OCI-LY3 (cell line): ENCODE measurements at regions not wholly inside any gene's neighbourhood (a gene's known extent, or its start where the extent isn't known, plus 50 kb on each side); places are given as distances from the start of the nearest gene placed in this dataset.

Experiments
- H2AFZ ChIP-seq: fragments of 200-600, 300-600 bp; shearing (Covaris generic); 2 replicates; pipeline ENCODE4 v1.6.0; 2014; ENCODE audit warnings: antibody characterized with exemption, low read depth, low read length
- H3K27ac ChIP-seq: fragments of 200-600, 300-600 bp; sonication (generic); 2 replicates; pipeline ENCODE4 v1.5.1; 2014; ENCODE audit warnings: mild to moderate bottlenecking, low read length, moderate library complexity, mixed read lengths
- H3K27me3 ChIP-seq: fragments of 200-600, 300-600 bp; sonication (generic); 2 replicates; pipeline ENCODE4 v1.6.1; 2014; ENCODE audit warnings: low read depth, low read length, mixed read lengths
- H3K36me3 ChIP-seq: fragments of 200-600, 300-600 bp; sonication (generic); replicated peaks from 2 replicates; pipeline ENCODE3; 2014; ENCODE audit warnings: low read depth, low read length, mixed read lengths
- H3K4me1 ChIP-seq: fragments of 300-600, 200-600 bp; sonication (generic); 2 replicates; pipeline ENCODE4 v1.6.1; 2014; ENCODE audit warnings: low read length, mixed read lengths
- H3K4me2 ChIP-seq: fragments of 200-600, 300-600 bp; sonication (generic); 2 replicates; pipeline ENCODE4 v1.6.1; 2014; ENCODE audit warnings: low read length, mixed read lengths
- H3K4me3 ChIP-seq: fragments of 300-600, 200-600 bp; sonication (generic); 2 replicates; pipeline ENCODE4 v1.5.1; 2014; ENCODE audit warnings: antibody characterized with exemption, mild to moderate bottlenecking, low read length, moderate library complexity
- H3K79me2 ChIP-seq: fragments of 300-600, 200-600 bp; shearing (Covaris generic); 2 replicates; pipeline ENCODE4 v1.6.1; 2014; ENCODE audit warnings: mild to moderate bottlenecking, low read length, mixed read lengths
- H3K9ac ChIP-seq: fragments of 300-600, 200-600 bp; shearing (Covaris generic); 2 replicates; pipeline ENCODE4 v1.6.0; 2014; ENCODE audit warnings: mild to moderate bottlenecking, low read length, moderate library complexity
- H3K9me3 ChIP-seq: fragments of 200-600, 300-600 bp; shearing (Covaris generic); 2 replicates; pipeline ENCODE4 v1.6.1; 2014; ENCODE audit warnings: low read length, mixed read lengths; ENCODE audit not compliant: insufficient read depth
- H4K20me1 ChIP-seq: fragments of 200-600, 300-600 bp; sonication (generic); 2 replicates; pipeline ENCODE4 v1.6.1; 2016; ENCODE audit warnings: low read length, mixed read lengths; ENCODE audit not compliant: insufficient read depth
- EZH2phosphoT487 ChIP-seq: fragments of 200-600 bp; shearing (Covaris generic); IDR thresholded peaks from 2 replicates; pipeline ENCODE4 v1.6.1; 2018; ENCODE audit warnings: antibody characterized with exemption, mixed run types, low read depth
- TF ChIP-seq, protein P1 (sequence below): fragments of 200-600, 300-600 bp; sonication (generic); IDR thresholded peaks from 2 replicates; pipeline ENCODE4 v1.5.1; 2014; ENCODE audit warnings: antibody characterized with exemption, low read length, low read depth

DNA sequence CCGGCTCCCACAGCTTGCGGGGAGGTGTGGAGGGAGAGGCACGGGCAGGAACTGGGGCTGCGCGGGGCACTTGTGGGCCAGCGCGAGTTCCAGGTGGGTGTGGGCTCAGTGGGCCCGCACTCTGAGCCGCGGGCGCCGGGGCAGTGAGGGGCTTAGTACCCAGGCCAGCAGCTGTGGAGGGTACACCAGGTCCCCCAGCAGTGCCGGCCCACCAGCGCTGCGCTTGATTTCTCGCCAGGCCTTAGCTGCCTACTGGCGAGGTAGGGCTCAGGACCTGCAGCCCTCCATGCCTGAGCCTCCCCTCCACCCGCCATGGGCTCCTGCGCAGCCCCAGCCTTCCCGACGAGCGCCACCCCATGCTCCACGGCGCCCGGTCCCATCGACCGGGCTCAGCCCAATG, 337.9 kb upstream of the ACVR2A start:
- no peak overlapping the region for H3K4me2 ChIP-seq
- H3K4me1 ChIP-seq, result peaks cover 7% of the 10 kb centered on the region
- H3K36me3 ChIP-seq, result no peaks in the 10 kb centered on the region
- no peak overlapping the region for H3K4me3 ChIP-seq
- no peak overlapping the region for H2AFZ ChIP-seq
- no peak overlapping the region for H3K9ac ChIP-seq
- no peaks in the 10 kb centered on the region for H3K79me2 ChIP-seq
- no peaks in the 10 kb centered on the region for H3K27me3 ChIP-seq
- TF ChIP-seq, protein P1, sequence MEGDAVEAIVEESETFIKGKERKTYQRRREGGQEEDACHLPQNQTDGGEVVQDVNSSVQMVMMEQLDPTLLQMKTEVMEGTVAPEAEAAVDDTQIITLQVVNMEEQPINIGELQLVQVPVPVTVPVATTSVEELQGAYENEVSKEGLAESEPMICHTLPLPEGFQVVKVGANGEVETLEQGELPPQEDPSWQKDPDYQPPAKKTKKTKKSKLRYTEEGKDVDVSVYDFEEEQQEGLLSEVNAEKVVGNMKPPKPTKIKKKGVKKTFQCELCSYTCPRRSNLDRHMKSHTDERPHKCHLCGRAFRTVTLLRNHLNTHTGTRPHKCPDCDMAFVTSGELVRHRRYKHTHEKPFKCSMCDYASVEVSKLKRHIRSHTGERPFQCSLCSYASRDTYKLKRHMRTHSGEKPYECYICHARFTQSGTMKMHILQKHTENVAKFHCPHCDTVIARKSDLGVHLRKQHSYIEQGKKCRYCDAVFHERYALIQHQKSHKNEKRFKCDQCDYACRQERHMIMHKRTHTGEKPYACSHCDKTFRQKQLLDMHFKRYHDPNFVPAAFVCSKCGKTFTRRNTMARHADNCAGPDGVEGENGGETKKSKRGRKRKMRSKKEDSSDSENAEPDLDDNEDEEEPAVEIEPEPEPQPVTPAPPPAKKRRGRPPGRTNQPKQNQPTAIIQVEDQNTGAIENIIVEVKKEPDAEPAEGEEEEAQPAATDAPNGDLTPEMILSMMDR, result no peak
- no peak for TF ChIP-seq EZH2phosphoT487
- no peaks in the 10 kb centered on the region for H4K20me1 ChIP-seq
- no peaks in the 10 kb centered on the region for H3K9me3 ChIP-seq
- no peak overlapping the region for H3K27ac ChIP-seq

DNA sequence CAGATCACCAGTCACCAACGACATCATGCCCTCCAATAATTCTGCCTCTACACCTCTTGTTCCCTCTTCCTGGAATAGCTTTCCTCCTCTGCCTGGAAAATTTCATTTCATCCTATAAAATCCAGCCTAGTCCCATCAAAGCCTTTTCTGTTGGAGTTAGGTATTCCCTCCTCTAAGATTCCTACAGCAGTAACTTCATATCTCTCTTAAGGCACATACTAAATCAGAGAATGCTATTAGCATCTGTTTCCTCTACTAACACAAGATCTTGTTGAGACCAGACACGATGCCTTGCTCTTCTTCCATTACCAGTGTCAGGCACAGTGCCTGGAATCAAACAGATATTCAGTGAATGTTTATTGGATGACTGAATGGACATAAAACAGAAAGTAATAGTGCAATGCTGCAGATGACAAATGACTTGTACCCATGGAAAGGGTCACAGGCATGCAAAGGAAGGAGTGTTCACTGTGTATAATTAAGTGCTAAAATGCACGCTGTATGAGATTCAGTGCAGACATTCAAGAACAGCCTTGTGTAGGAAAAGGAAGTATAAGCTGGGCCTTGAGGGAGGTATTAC, 342.0 kb upstream of the ACVR2A start:
- Histone ChIP-seq H2AFZ (no peak overlapping the region), H3K4me1 (peaks cover 14% of the 10 kb centered on the region), H3K4me3 (no peak overlapping the region), H4K20me1 (no peaks in the 10 kb centered on the region), H3K27ac (no peak overlapping the region), H3K9ac (no peak overlapping the region), H3K36me3 (no peaks in the 10 kb centered on the region), H3K9me3 (no peaks in the 10 kb centered on the region), H3K79me2 (no peaks in the 10 kb centered on the region), H3K27me3 (no peaks in the 10 kb centered on the region), H3K4me2 (no peak overlapping the region)
- TF ChIP-seq, protein P1, result no peak
- no peak for TF ChIP-seq EZH2phosphoT487

DNA sequence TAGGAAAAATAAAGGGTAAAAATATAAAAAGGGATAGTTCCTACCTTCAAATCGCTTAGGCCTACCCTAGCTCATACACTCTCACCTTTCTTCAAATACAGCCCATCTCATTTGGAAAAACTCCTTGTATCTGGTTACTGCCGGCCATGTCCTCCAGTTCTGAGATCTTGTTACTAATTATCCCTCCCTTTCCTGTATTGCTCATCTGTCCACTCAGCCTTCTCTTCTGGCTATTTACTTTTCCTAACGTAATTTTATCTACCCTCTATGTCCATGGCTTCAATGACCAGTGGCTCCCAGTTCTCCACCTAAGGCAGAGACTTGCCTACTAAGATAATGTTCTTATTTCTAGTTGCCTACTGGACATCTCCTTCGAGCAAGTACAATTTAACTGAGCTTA, 342.9 kb upstream of the ACVR2A start:
- Histone ChIP-seq H3K4me1 (peaks cover 14% of the 10 kb centered on the region), H3K4me2 (no peak overlapping the region), H3K36me3 (no peaks in the 10 kb centered on the region), H3K4me3 (no peak overlapping the region), H3K9ac (no peak overlapping the region), H4K20me1 (no peaks in the 10 kb centered on the region), H2AFZ (no peak overlapping the region), H3K9me3 (no peaks in the 10 kb centered on the region), H3K27ac (no peak overlapping the region), H3K27me3 (no peaks in the 10 kb centered on the region), H3K79me2 (no peaks in the 10 kb centered on the region)
- no peak for TF ChIP-seq EZH2phosphoT487
- TF ChIP-seq, protein P1, result no peak

DNA sequence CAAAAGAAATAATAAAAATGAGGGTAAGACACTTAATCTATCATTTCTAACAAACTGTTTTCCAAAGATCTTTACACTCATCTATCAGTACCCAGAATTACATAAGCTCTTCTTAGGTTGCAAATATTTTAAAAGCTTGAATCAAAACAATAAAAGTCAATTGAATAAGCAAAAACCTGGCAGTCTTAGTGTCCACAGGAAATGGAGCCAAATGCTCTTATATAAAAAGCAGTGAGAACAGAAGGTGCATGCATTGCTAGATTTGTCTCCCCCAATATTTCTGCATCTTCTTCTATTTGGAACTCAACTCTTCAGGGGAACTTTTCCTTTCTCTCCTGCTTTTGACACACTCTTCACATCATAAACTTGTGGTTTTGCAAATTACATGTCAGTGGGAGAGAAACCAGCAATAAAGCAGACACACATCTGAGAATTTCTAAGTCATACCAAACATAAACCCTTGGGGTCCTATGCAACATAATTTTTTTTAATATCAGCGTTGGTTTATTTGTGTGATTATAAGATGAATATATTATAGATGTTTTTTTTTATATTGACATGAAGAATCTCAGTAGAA, 343.9 kb upstream of the ACVR2A start:
- H2AFZ ChIP-seq, result no peak overlapping the region
- no peaks in the 10 kb centered on the region for H3K79me2 ChIP-seq
- H3K4me1 ChIP-seq, result peaks cover 14% of the 10 kb centered on the region
- TF ChIP-seq, protein P1, result no peak
- no peak for TF ChIP-seq EZH2phosphoT487
- no peaks in the 10 kb centered on the region for H4K20me1 ChIP-seq
- no peak overlapping the region for H3K4me2 ChIP-seq
- H3K9me3 ChIP-seq, result no peaks in the 10 kb centered on the region
- H3K27me3 ChIP-seq, result no peaks in the 10 kb centered on the region
- H3K27ac ChIP-seq, result no peak overlapping the region
- H3K36me3 ChIP-seq, result no peaks in the 10 kb centered on the region
- no peak overlapping the region for H3K4me3 ChIP-seq
- no peak overlapping the region for H3K9ac ChIP-seq
